GM12874 (cell line): ENCODE measurements at regions not wholly inside any gene's neighbourhood (a gene's known extent, or its start where the extent isn't known, plus 50 kb on each side); places are given as distances from the start of the nearest gene placed in this dataset.

Source experiments
- CTCF ChIP-seq: IDR thresholded peaks from 2 replicates; pipeline ENCODE4 v1.5.1; 2011; ENCODE audit warnings: low read depth, mild to moderate bottlenecking, control low read depth, low read length, moderate library complexity; ENCODE audit not compliant: insufficient read depth

- no peak for TF ChIP-seq CTCF
These were observed 521.5 kb upstream of the ZFHX3 start for GRCh38 chr16:73569266-73569980.

GRCh38 chr16:73568769-73569168 lies 520.8 kb upstream of the ZFHX3 start:
- no peak for TF ChIP-seq CTCF

- no peak for TF ChIP-seq CTCF
These were observed 518.0 kb upstream of the ZFHX3 start for GRCh38 chr16:73565925-73566324.

- no peak for TF ChIP-seq CTCF
These were observed 517.3 kb upstream of the ZFHX3 start for GRCh38 chr16:73565263-73565662.

- TF ChIP-seq CTCF = no peak
These were observed 515.8 kb upstream of the ZFHX3 start for GRCh38 chr16:73563709-73564108.

GRCh38 chr16:73560497-73560896 lies 512.6 kb upstream of the ZFHX3 start:
- no peak for TF ChIP-seq CTCF

- no peak for TF ChIP-seq CTCF
These were observed 510.3 kb upstream of the ZFHX3 start for GRCh38 chr16:73558219-73558618.
